ENCODE measurements at regions not wholly inside any gene's neighbourhood (a gene's known extent, or its start where the extent isn't known, plus 50 kb on each side); places are given as distances from the start of the nearest gene placed in this dataset.
A peak's percentile ranks its signal among the peaks of the same experiment; 100 is the strongest.
"Not testable (repeated sequence)": the region's sequence is repeated elsewhere in the genome, so short reads cannot be mapped to it uniquely, and the experiment has no call there.

- DNase-seq = no peak
Observed at GRCh38 chr1:18564676-18565075, 66.0 kb upstream of the PAX7 start.

GRCh38 chr1:18565321-18565720 lies 65.3 kb upstream of the PAX7 start:
- DNase-seq = no peak

- DNase-seq = no peak
Observed at GRCh38 chr1:18568489-18568888, 62.2 kb upstream of the PAX7 start.

- no peak for DNase-seq
Observed at GRCh38 chr1:18569251-18569650, 61.4 kb upstream of the PAX7 start.

- no peak for DNase-seq
Observed at GRCh38 chr1:18569811-18570545, 60.7 kb upstream of the PAX7 start.

- DNase-seq = no peak
Observed at GRCh38 chr1:18571275-18571674, 59.4 kb upstream of the PAX7 start.

- DNase-seq = no peak
Observed at GRCh38 chr1:18572022-18572880, 58.4 kb upstream of the PAX7 start.

- no peak for DNase-seq
Observed at GRCh38 chr1:18573170-18573569, 57.5 kb upstream of the PAX7 start.

GRCh38 chr1:18574754-18575153 lies 55.9 kb upstream of the PAX7 start:
- DNase-seq = no peak

GRCh38 chr1:18575620-18576019 lies 55.0 kb upstream of the PAX7 start:
- DNase-seq = peak; percentile 7

GRCh38 chr1:18578271-18578670 lies 52.4 kb upstream of the PAX7 start:
- no peak for DNase-seq

GRCh38 chr1:18579267-18579666 lies 51.4 kb upstream of the PAX7 start:
- DNase-seq = not testable (repeated sequence)

- DNase-seq = no peak
Observed at GRCh38 chr1:18580047-18580446, 50.6 kb upstream of the PAX7 start.

- DNase-seq = no peak
Observed at GRCh38 chr1:18580691-18581419, 49.8 kb upstream of the PAX7 start.
